ENCODE measurements at regions not wholly inside any gene's neighbourhood (a gene's known extent, or its start where the extent isn't known, plus 50 kb on each side); places are given as distances from the start of the nearest gene placed in this dataset.
"Not testable (repeated sequence)": the region's sequence is repeated elsewhere in the genome, so short reads cannot be mapped to it uniquely, and the experiment has no call there.

- Histone ChIP-seq H3K36me3 (ENCODE audit: insufficient read depth, low read length) (no peaks in the 10 kb centered on the region), H3K27ac (no peak overlapping the region), H3K9me3 (ENCODE audit: low read depth, low read length) (no peaks in the 10 kb centered on the region), H3K4me3 (no peak overlapping the region), H3K9ac (ENCODE audit: insufficient read length) (no peak overlapping the region)
- no peak for DNase-seq (ENCODE audit: low read depth, low spot score)
- TF ChIP-seq FOXP2 (optimal IDR thresholded peaks at IDR 0.05; ENCODE audit: control extremely low read depth, extremely low read length, insufficient read depth), result no peak
Measured at GRCh38 chr18:53850902-53851301, 373.6 kb downstream of the MBD2 start.

GRCh38 chr18:53843763-53844162 lies 380.7 kb downstream of the MBD2 start:
- H3K36me3 ChIP-seq (ENCODE audit: insufficient read depth, low read length), result no peaks in the 10 kb centered on the region
- no peak for TF ChIP-seq FOXP2 (optimal IDR thresholded peaks at IDR 0.05; ENCODE audit: control extremely low read depth, extremely low read length, insufficient read depth)
- TF ChIP-seq POLR2AphosphoS5 (IDR thresholded peaks at IDR 0.05; ENCODE audit: borderline replicate concordance, low read depth, low read length), result no peak
- no peak for TF ChIP-seq EZH2 (IDR thresholded peaks at IDR 0.05)
- no peak overlapping the region for H3K9ac ChIP-seq (ENCODE audit: insufficient read length)
- no peaks in the 10 kb centered on the region for H3K9me3 ChIP-seq (ENCODE audit: low read depth, low read length)
- no peak overlapping the region for H3K4me3 ChIP-seq
- DNase-seq (ENCODE audit: low read depth, low spot score), result no peak
- H3K27ac ChIP-seq, result no peak overlapping the region

GRCh38 chr18:53843113-53843760 lies 381.2 kb downstream of the MBD2 start:
- no peaks in the 10 kb centered on the region for H3K9me3 ChIP-seq (ENCODE audit: low read depth, low read length)
- no peak overlapping the region for H3K27ac ChIP-seq
- H3K4me3 ChIP-seq, result no peak overlapping the region
- H3K9ac ChIP-seq (ENCODE audit: insufficient read length), result no peak overlapping the region
- no peak for DNase-seq (ENCODE audit: low read depth, low spot score)
- no peak for TF ChIP-seq EZH2 (IDR thresholded peaks at IDR 0.05)
- TF ChIP-seq POLR2AphosphoS5 (IDR thresholded peaks at IDR 0.05; ENCODE audit: borderline replicate concordance, low read depth, low read length), result no peak
- no peak for TF ChIP-seq FOXP2 (optimal IDR thresholded peaks at IDR 0.05; ENCODE audit: control extremely low read depth, extremely low read length, insufficient read depth)
- no peaks in the 10 kb centered on the region for H3K36me3 ChIP-seq (ENCODE audit: insufficient read depth, low read length)

- Histone ChIP-seq H3K4me3 (no peak overlapping the region), H3K36me3 (ENCODE audit: insufficient read depth, low read length) (no peaks in the 10 kb centered on the region), H3K9me3 (ENCODE audit: low read depth, low read length) (no peaks in the 10 kb centered on the region), H3K9ac (ENCODE audit: insufficient read length) (no peak overlapping the region), H3K27ac (no peak overlapping the region)
- DNase-seq (ENCODE audit: low read depth, low spot score), result no peak
- TF ChIP-seq EZH2 (IDR thresholded peaks at IDR 0.05) (no peak), FOXP2 (optimal IDR thresholded peaks at IDR 0.05; ENCODE audit: control extremely low read depth, extremely low read length, insufficient read depth) (no peak), POLR2AphosphoS5 (IDR thresholded peaks at IDR 0.05; ENCODE audit: borderline replicate concordance, low read depth, low read length) (no peak)
Measured at GRCh38 chr18:53838746-53839145, 385.7 kb downstream of the MBD2 start.

GRCh38 chr18:53821141-53821540 lies 403.3 kb downstream of the MBD2 start:
- H3K9ac ChIP-seq (ENCODE audit: insufficient read length); H3K36me3 ChIP-seq (ENCODE audit: insufficient read depth, low read length); DNase-seq (ENCODE audit: low read depth, low spot score); H3K9me3 ChIP-seq (ENCODE audit: low read depth, low read length); H3K4me3 ChIP-seq; H3K27ac ChIP-seq: not testable (repeated sequence)

- no peaks in the 10 kb centered on the region for H3K36me3 ChIP-seq (ENCODE audit: insufficient read depth, low read length)
- TF ChIP-seq POLR2AphosphoS5 (IDR thresholded peaks at IDR 0.05; ENCODE audit: borderline replicate concordance, low read depth, low read length) (no peak), EZH2 (IDR thresholded peaks at IDR 0.05) (no peak), FOXP2 (optimal IDR thresholded peaks at IDR 0.05; ENCODE audit: control extremely low read depth, extremely low read length, insufficient read depth) (no peak)
- no peak overlapping the region for H3K4me3 ChIP-seq
- H3K27ac ChIP-seq, result no peak overlapping the region
- H3K9me3 ChIP-seq (ENCODE audit: low read depth, low read length), result no peaks in the 10 kb centered on the region
- DNase-seq (ENCODE audit: low read depth, low spot score), result no peak
- H3K9ac ChIP-seq (ENCODE audit: insufficient read length), result no peak overlapping the region
Measured at GRCh38 chr18:53819671-53820070, 404.8 kb downstream of the MBD2 start.

- no peak for TF ChIP-seq FOXP2 (optimal IDR thresholded peaks at IDR 0.05; ENCODE audit: control extremely low read depth, extremely low read length, insufficient read depth)
- TF ChIP-seq POLR2AphosphoS5 (IDR thresholded peaks at IDR 0.05; ENCODE audit: borderline replicate concordance, low read depth, low read length), result no peak
- TF ChIP-seq EZH2 (IDR thresholded peaks at IDR 0.05), result no peak
- Histone ChIP-seq H3K36me3 (ENCODE audit: insufficient read depth, low read length) (no peaks in the 10 kb centered on the region), H3K4me3 (no peak overlapping the region), H3K27ac (no peak overlapping the region), H3K9me3 (ENCODE audit: low read depth, low read length) (no peaks in the 10 kb centered on the region), H3K9ac (ENCODE audit: insufficient read length) (no peak overlapping the region)
- no peak for DNase-seq (ENCODE audit: low read depth, low spot score)
Measured at GRCh38 chr18:53819174-53819573, 405.3 kb downstream of the MBD2 start.

GRCh38 chr18:53817976-53818950 lies 406.2 kb downstream of the MBD2 start:
- H3K27ac ChIP-seq, result no peak overlapping the region
- no peaks in the 10 kb centered on the region for H3K9me3 ChIP-seq (ENCODE audit: low read depth, low read length)
- H3K36me3 ChIP-seq (ENCODE audit: insufficient read depth, low read length), result no peaks in the 10 kb centered on the region
- H3K4me3 ChIP-seq, result no peak overlapping the region
- H3K9ac ChIP-seq (ENCODE audit: insufficient read length), result no peak overlapping the region
- TF ChIP-seq POLR2AphosphoS5 (IDR thresholded peaks at IDR 0.05; ENCODE audit: borderline replicate concordance, low read depth, low read length) (no peak), FOXP2 (optimal IDR thresholded peaks at IDR 0.05; ENCODE audit: control extremely low read depth, extremely low read length, insufficient read depth) (no peak), EZH2 (IDR thresholded peaks at IDR 0.05) (no peak)
- no peak for DNase-seq (ENCODE audit: low read depth, low spot score)
